Loucy (cell line): ENCODE measurements at regions not wholly inside any gene's neighbourhood (a gene's known extent, or its start where the extent isn't known, plus 50 kb on each side); places are given as distances from the start of the nearest gene placed in this dataset.

Source experiments
- CTCF ChIP-seq: fragments of 200-600 bp; sonication (generic); conservative IDR thresholded peaks from 2 replicates; pipeline ENCODE4 v1.5.1; 2014; ENCODE audit warnings: mild to moderate bottlenecking, antibody characterized with exemption, low read length
- EZH2phosphoT487 ChIP-seq: fragments of 200-600 bp; IDR thresholded peaks from 2 replicates; pipeline ENCODE4 v1.6.1; 2018; ENCODE audit warnings: antibody characterized with exemption, mild to moderate bottlenecking, moderate library complexity, borderline replicate concordance

GRCh38 chr13:54934121-54934520 is 1905.5 kb downstream of the OLFM4 start:
- TF ChIP-seq CTCF (no peak), EZH2phosphoT487 (no peak)
